HEK293 (cell line): ENCODE measurements at regions not wholly inside any gene's neighbourhood (a gene's known extent, or its start where the extent isn't known, plus 50 kb on each side); places are given as distances from the start of the nearest gene placed in this dataset.

Source experiments
- CTCF ChIP-seq: fragments of 450-650 bp; formaldehyde crosslinking; IDR thresholded peaks from 2 replicates; pipeline ENCODE4 v1.5.1; 2016; ENCODE audit warnings: missing biosample characterization, missing genetic modification characterization
- REST ChIP-seq: fragments of 450-650 bp; formaldehyde crosslinking; IDR thresholded peaks from 2 replicates; pipeline ENCODE4 v1.5.1; 2016; ENCODE audit warnings: missing biosample characterization, missing genetic modification characterization
- TSHZ1 ChIP-seq: fragments of 450-650 bp; formaldehyde crosslinking; IDR thresholded peaks from 2 replicates; pipeline ENCODE4 v1.5.1; 2016; ENCODE audit warnings: missing biosample characterization, missing genetic modification characterization, borderline replicate concordance
- WT1 ChIP-seq: fragments of 450-650 bp; formaldehyde crosslinking; IDR thresholded peaks from 2 replicates; pipeline ENCODE4 v1.5.1; 2016; ENCODE audit warnings: missing biosample characterization, missing genetic modification characterization
- YY1 ChIP-seq: fragments of 450-650 bp; formaldehyde crosslinking; IDR thresholded peaks from 2 replicates; pipeline ENCODE4 v1.5.1; 2018; ENCODE audit warnings: missing biosample characterization, missing genetic modification characterization
- ZNF561 ChIP-seq: fragments of 450-650 bp; IDR thresholded peaks from 2 replicates; pipeline ENCODE4 v1.5.1; 2018; ENCODE audit warnings: missing biosample characterization, missing genetic modification characterization, borderline replicate concordance
- ZNF707 ChIP-seq: fragments of 450-650 bp; formaldehyde crosslinking; IDR thresholded peaks from 2 replicates; pipeline ENCODE4 v1.5.1; 2016; ENCODE audit warnings: missing biosample characterization, missing genetic modification characterization
- ZNF76 ChIP-seq: fragments of 450-650 bp; formaldehyde crosslinking; IDR thresholded peaks from 2 replicates; pipeline ENCODE4; 2016; ENCODE audit warnings: low read depth, missing biosample characterization, missing genetic modification characterization, borderline replicate concordance
- ZSCAN5A ChIP-seq: fragments of 450-650 bp; formaldehyde crosslinking; IDR thresholded peaks from 2 replicates; pipeline ENCODE4 v1.5.1; 2016; ENCODE audit warnings: missing biosample characterization, missing genetic modification characterization

GRCh38 chr3:177444696-177445095 is 247.4 kb upstream of the TBL1XR1 start:
- TF ChIP-seq ZNF76 (tag by site-specific recombination) (no peak), ZNF561 (tag by site-specific recombination) (no peak), TSHZ1 (tag by site-specific recombination) (no peak), CTCF (tag by site-specific recombination) (no peak), WT1 (tag by site-specific recombination) (no peak), ZNF707 (tag by site-specific recombination) (no peak), YY1 (tag by site-specific recombination) (no peak), REST (tag by site-specific recombination) (no peak), ZSCAN5A (no peak)
